ENCODE measurements at regions not wholly inside any gene's neighbourhood (a gene's known extent, or its start where the extent isn't known, plus 50 kb on each side); places are given as distances from the start of the nearest gene placed in this dataset.

GRCh38 chr22:48782811-48783511 lies 1044.7 kb downstream of the BRD1 start:
- TF ChIP-seq CTCF (conservative IDR thresholded peaks at IDR 0.05; ENCODE audit: low read depth, low read length) = 0 out of 2 replicates have a peak, but pooled peaks have one; percentile 22
- TF ChIP-seq EZH2phosphoT487 (IDR thresholded peaks at IDR 0.05; ENCODE audit: borderline replicate concordance, low read length) = no peak
- TF ChIP-seq EZH2 (IDR thresholded peaks at IDR 0.05; ENCODE audit: low read length, unreplicated experiment) = no peak

All from PC-3 (cell line).